Lung (tissue), 11 donors: ENCODE measurements at regions not wholly inside any gene's neighbourhood (a gene's known extent, or its start where the extent isn't known, plus 50 kb on each side); places are given as distances from the start of the nearest gene placed in this dataset.

Experiments
- ATAC-seq: fragments of 200-7000 bp; cut with Tn5 transposase; one replicate; pipeline ENCODE4 v1.9.1; 2020; ENCODE audit warnings: moderate number of reproducible peaks; ENCODE audit not compliant: insufficient read depth, low FRiP score
- DNase-seq, 3 donors: peaks; one replicate each; pipeline ENCODE4 v3.0.0-alpha.2; 2013 to 2017
- H3K27ac ChIP-seq, 2 donors: one replicate each; pipeline ENCODE4 v1.5.1; 2013; ENCODE audit warnings: mild to moderate bottlenecking in 2 of 2, moderate library complexity in 2 of 2, control low read depth in 1 of 2, inconsistent platforms in 1 of 2, low read depth in 1 of 2, low read length in 1 of 2
- H3K27me3 ChIP-seq, 3 donors: one replicate each; pipeline ENCODE4 v1.5.1; 2013; ENCODE audit warnings: low read length in 2 of 3; ENCODE audit not compliant: control insufficient read depth in 3 of 3, insufficient read depth in 3 of 3
- H3K36me3 ChIP-seq, 4 donors: one replicate each; pipeline ENCODE4 v1.5.1; 2013; ENCODE audit warnings: low read length in 4 of 4, mild to moderate bottlenecking in 1 of 4, moderate library complexity in 1 of 4; ENCODE audit not compliant: control insufficient read depth in 4 of 4, insufficient read depth in 4 of 4
- H3K4me1 ChIP-seq, 5 donors: one replicate each; pipeline ENCODE4 v1.5.1; 2013; ENCODE audit warnings: low read length in 5 of 5, mild to moderate bottlenecking in 2 of 5, moderate library complexity in 1 of 5; ENCODE audit not compliant: control insufficient read depth in 5 of 5, insufficient read depth in 5 of 5
- H3K4me3 ChIP-seq: one replicate; pipeline ENCODE4 v1.5.1; 2013; ENCODE audit warnings: mild to moderate bottlenecking, control low read depth, moderate library complexity
- H3K9ac ChIP-seq, 2 donors: one replicate each; pipeline ENCODE4 v1.5.1; 2013; ENCODE audit warnings: low read length in 2 of 2, control low read depth in 1 of 2; ENCODE audit not compliant: insufficient read depth in 1 of 2
- H3K9me3 ChIP-seq, 4 donors: one replicate each; pipeline ENCODE4 v1.5.1; 2013; ENCODE audit warnings: low read length in 3 of 4, mild to moderate bottlenecking in 1 of 4, moderate library complexity in 1 of 4; ENCODE audit not compliant: control insufficient read depth in 4 of 4, insufficient read depth in 3 of 4
- CTCF ChIP-seq: IDR thresholded peaks from 2 replicates; pipeline ENCODE4 v1.5.1; 2012; ENCODE audit warnings: mild to moderate bottlenecking; ENCODE audit errors: control extremely low read depth, extremely low read depth
- WGBS, 2 donors: extraction: QIAGEN DNeasy Blood & Tissue Kit; methylation state at CpG; one replicate each; pipeline ENCODE4 v1.1.7; 2013; 5-methylcytosine and 5-hydroxymethylcytosine counted together
- donor health status: control.
- donor health status: control.
- donor health status: Bipolar disorder and iron deficiency.
- donor health status: healthy.
- donor health status: DM: yes; HTN: yes; CAD: no.

GRCh38 chr2:223669453-223670225 is 67.5 kb upstream of the SCG2 start:
- H3K4me1 ChIP-seq, result no peaks in the 10 kb centered on the region
- 76 to 80% methylated on average over 8 of the region's 8 CpGs for WGBS, 2 donors
- TF ChIP-seq CTCF, result no peak
- no peak overlapping the region for H3K27ac ChIP-seq
- no peak overlapping the region for H3K9ac ChIP-seq
- no peaks in the 10 kb centered on the region for H3K27me3 ChIP-seq
- DNase-seq, result peak; percentile 1 to 32 (median 15)
- no peak overlapping the region for H3K4me3 ChIP-seq
- ATAC-seq, result no peak
- no peaks in the 10 kb centered on the region for H3K36me3 ChIP-seq
- no peaks in the 10 kb centered on the region for H3K9me3 ChIP-seq

- no peak overlapping the region for H3K4me3 ChIP-seq
- H3K4me1 ChIP-seq, result no peaks in the 10 kb centered on the region
- WGBS, 2 donors, result 68 to 72% methylated on average over 5 of the region's 5 CpGs
- no peaks in the 10 kb centered on the region for H3K36me3 ChIP-seq
- ATAC-seq, result no peak
- no peaks in the 10 kb centered on the region for H3K9me3 ChIP-seq
- no peak for DNase-seq
- no peaks in the 10 kb centered on the region for H3K27me3 ChIP-seq
- no peak overlapping the region for H3K27ac ChIP-seq
- no peak for TF ChIP-seq CTCF
- no peak overlapping the region for H3K9ac ChIP-seq
Measured at GRCh38 chr2:223668302-223668998, 66.3 kb upstream of the SCG2 start.

- no peak overlapping the region for H3K4me3 ChIP-seq
- no peak for TF ChIP-seq CTCF
- no peaks in the 10 kb centered on the region for H3K27me3 ChIP-seq
- no peaks in the 10 kb centered on the region for H3K36me3 ChIP-seq
- no peak overlapping the region for H3K27ac ChIP-seq
- ATAC-seq (no peak), DNase-seq (no peak)
- 74 to 84% methylated on average over 6 of the region's 6 CpGs for WGBS, 2 donors
- no peaks in the 10 kb centered on the region for H3K4me1 ChIP-seq
- H3K9ac ChIP-seq, result no peak overlapping the region
- H3K9me3 ChIP-seq, result peaks cover 0 to 2% (median 0%) of the 10 kb centered on the region in 4 donors
Measured at GRCh38 chr2:223654384-223654915, 52.3 kb upstream of the SCG2 start.
